Thymus (tissue), 11 donors: ENCODE measurements at regions not wholly inside any gene's neighbourhood (a gene's known extent, or its start where the extent isn't known, plus 50 kb on each side); places are given as distances from the start of the nearest gene placed in this dataset.
"Not testable (repeated sequence)": the region's sequence is repeated elsewhere in the genome, so short reads cannot be mapped to it uniquely, and the experiment has no call there.

Experiments
- DNase-seq, 9 donors: peaks; one replicate each; pipeline ENCODE4 v3.0.0-alpha.2; 2013; ENCODE audit warnings: low spot score in 9 of 9, low read depth in 6 of 9, missing footprints in 1 of 9
- H3K27ac ChIP-seq, 2 donors: one replicate each; pipeline ENCODE4 v1.5.1; 2013; ENCODE audit warnings: control low read depth in 1 of 2, low read depth in 1 of 2, low read length in 1 of 2, mild to moderate bottlenecking in 1 of 2, moderate library complexity in 1 of 2
- H3K27me3 ChIP-seq, 2 donors: one replicate each; pipeline ENCODE4 v1.5.1; 2013; ENCODE audit warnings: low read length in 1 of 2; ENCODE audit not compliant: control insufficient read depth in 2 of 2, insufficient read depth in 1 of 2
- H3K36me3 ChIP-seq, 2 donors: one replicate each; pipeline ENCODE4 v1.5.1; 2013; ENCODE audit warnings: low read length in 1 of 2, mild to moderate bottlenecking in 1 of 2, moderate library complexity in 1 of 2; ENCODE audit not compliant: control insufficient read depth in 2 of 2, insufficient read depth in 2 of 2
- H3K4me1 ChIP-seq, 2 donors: one replicate each; pipeline ENCODE4 v1.5.1; 2013; ENCODE audit warnings: low read length in 2 of 2; ENCODE audit not compliant: control insufficient read depth in 2 of 2, insufficient read depth in 2 of 2
- H3K4me3 ChIP-seq, 2 donors: one replicate each; pipeline ENCODE4 v1.5.1; 2013; ENCODE audit warnings: low read length in 2 of 2, control low read depth in 1 of 2, mild to moderate bottlenecking in 1 of 2
- H3K9me3 ChIP-seq, 2 donors: one replicate each; pipeline ENCODE4 v1.5.1; 2013; ENCODE audit warnings: low read length in 1 of 2, mild to moderate bottlenecking in 1 of 2; ENCODE audit not compliant: control insufficient read depth in 2 of 2, insufficient read depth in 1 of 2
- WGBS: extraction: QIAGEN DNeasy Blood & Tissue Kit; methylation state at CpG from one replicate; pipeline ENCODE4 v1.1.7; 2013; 5-methylcytosine and 5-hydroxymethylcytosine counted together
- donor health status: healthy.

- 97% methylated on average over 3 of the region's 3 CpGs for WGBS
- Histone ChIP-seq H3K27ac (no peak overlapping the region), H3K9me3 (no peaks in the 10 kb centered on the region), H3K27me3 (no peaks in the 10 kb centered on the region), H3K36me3 (no peaks in the 10 kb centered on the region), H3K4me1 (no peaks in the 10 kb centered on the region), H3K4me3 (no peak overlapping the region)
- DNase-seq = no peak
Measured at GRCh38 chr19:31461814-31462539, 112.7 kb upstream of the TSHZ3 start.

- peak in 1 of 9 donors; percentile 14 for DNase-seq
- H3K4me1 ChIP-seq = no peaks in the 10 kb centered on the region
- no peak overlapping the region for H3K27ac ChIP-seq
- no peak overlapping the region for H3K4me3 ChIP-seq
- H3K36me3 ChIP-seq = no peaks in the 10 kb centered on the region
- no peaks in the 10 kb centered on the region for H3K27me3 ChIP-seq
- WGBS = 70% methylated on average over 10 of the region's 10 CpGs
- H3K9me3 ChIP-seq = no peaks in the 10 kb centered on the region
Measured at GRCh38 chr19:31470229-31470939, 121.1 kb upstream of the TSHZ3 start.

GRCh38 chr19:31470952-31471351 lies 121.7 kb upstream of the TSHZ3 start:
- WGBS = 94% methylated on average over 5 of the region's 5 CpGs
- H3K4me1 ChIP-seq = no peaks in the 10 kb centered on the region
- no peaks in the 10 kb centered on the region for H3K36me3 ChIP-seq
- H3K27ac ChIP-seq = no peak overlapping the region
- H3K9me3 ChIP-seq = no peaks in the 10 kb centered on the region
- no peaks in the 10 kb centered on the region for H3K27me3 ChIP-seq
- no peak overlapping the region for H3K4me3 ChIP-seq
- no peak for DNase-seq

GRCh38 chr19:31478241-31478640 lies 129.0 kb upstream of the TSHZ3 start:
- H3K4me3 ChIP-seq = no peak overlapping the region
- no peaks in the 10 kb centered on the region for H3K27me3 ChIP-seq
- no peak for DNase-seq
- 94% methylated on average over 5 of the region's 5 CpGs for WGBS
- H3K4me1 ChIP-seq = no peaks in the 10 kb centered on the region
- H3K27ac ChIP-seq = no peak overlapping the region
- no peaks in the 10 kb centered on the region for H3K9me3 ChIP-seq
- no peaks in the 10 kb centered on the region for H3K36me3 ChIP-seq

- Histone ChIP-seq H3K27me3 (no peaks in the 10 kb centered on the region), H3K36me3 (no peaks in the 10 kb centered on the region), H3K4me1 (no peaks in the 10 kb centered on the region), H3K4me3 (no peak overlapping the region), H3K9me3 (no peaks in the 10 kb centered on the region), H3K27ac (no peak overlapping the region)
- DNase-seq = no peak
Measured at GRCh38 chr19:31483226-31483857, 134.1 kb upstream of the TSHZ3 start.

GRCh38 chr19:31484858-31485410 lies 135.7 kb upstream of the TSHZ3 start:
- DNase-seq, H3K36me3 ChIP-seq, H3K27me3 ChIP-seq, H3K9me3 ChIP-seq, H3K27ac ChIP-seq, H3K4me1 ChIP-seq, H3K4me3 ChIP-seq: not testable (repeated sequence)
- 78% methylated on average over 2 of the region's 2 CpGs for WGBS

GRCh38 chr19:31485472-31485871 lies 136.2 kb upstream of the TSHZ3 start:
- H3K4me3 ChIP-seq = no peak overlapping the region
- no peak overlapping the region for H3K27ac ChIP-seq
- no peaks in the 10 kb centered on the region for H3K4me1 ChIP-seq
- 89% methylated on average over 2 of the region's 2 CpGs for WGBS
- DNase-seq = no peak
- no peaks in the 10 kb centered on the region for H3K9me3 ChIP-seq
- H3K27me3 ChIP-seq = no peaks in the 10 kb centered on the region
- no peaks in the 10 kb centered on the region for H3K36me3 ChIP-seq

GRCh38 chr19:31491242-31491641 lies 142.0 kb upstream of the TSHZ3 start:
- Histone ChIP-seq H3K4me3 (no peak overlapping the region), H3K36me3 (no peaks in the 10 kb centered on the region), H3K4me1 (no peaks in the 10 kb centered on the region), H3K27me3 (no peaks in the 10 kb centered on the region), H3K27ac (no peak overlapping the region), H3K9me3 (no peaks in the 10 kb centered on the region)
- no peak for DNase-seq
- WGBS = 93% methylated on average over 4 of the region's 4 CpGs

- Histone ChIP-seq H3K4me3 (no peak overlapping the region), H3K9me3 (no peaks in the 10 kb centered on the region), H3K4me1 (no peaks in the 10 kb centered on the region), H3K36me3 (no peaks in the 10 kb centered on the region), H3K27ac (no peak overlapping the region), H3K27me3 (no peaks in the 10 kb centered on the region)
- 90% methylated on average over 3 of the region's 3 CpGs for WGBS
- no peak for DNase-seq
Measured at GRCh38 chr19:31492050-31492449, 142.8 kb upstream of the TSHZ3 start.
